ENCODE measurements at regions not wholly inside any gene's neighbourhood (a gene's known extent, or its start where the extent isn't known, plus 50 kb on each side); places are given as distances from the start of the nearest gene placed in this dataset.

- no peak for TF ChIP-seq CTCF (conservative IDR thresholded peaks at IDR 0.05)
- Mint-ChIP-seq H3K9me3 (peaks cover 9% of the 10 kb centered on the region), H3K36me3 (no peaks in the 10 kb centered on the region), H3K27ac (peak overlapping the region; percentile 11), H3K4me3 (no peak overlapping the region), H3K27me3 (no peaks in the 10 kb centered on the region), H3K4me1 (ENCODE audit: unreplicated experiment) (peaks cover 46% of the 10 kb centered on the region)
- DNase-seq (ENCODE audit: extremely low spot score, unreplicated experiment): no peak
Measured at GRCh38 chr12:58489394-58489793, 430.9 kb downstream of the LRIG3 start.

GRCh38 chr12:58491306-58491705 is 429.0 kb downstream of the LRIG3 start:
- H3K4me3 Mint-ChIP-seq: no peak overlapping the region
- no peaks in the 10 kb centered on the region for H3K27me3 Mint-ChIP-seq
- H3K36me3 Mint-ChIP-seq: no peaks in the 10 kb centered on the region
- H3K9me3 Mint-ChIP-seq: peaks cover 9% of the 10 kb centered on the region
- TF ChIP-seq CTCF (conservative IDR thresholded peaks at IDR 0.05): no peak
- peak overlapping the region; percentile 60 for H3K27ac Mint-ChIP-seq
- H3K4me1 Mint-ChIP-seq (ENCODE audit: unreplicated experiment): peaks cover 50% of the 10 kb centered on the region
- DNase-seq (ENCODE audit: extremely low spot score, unreplicated experiment): no peak

- H3K9me3 Mint-ChIP-seq: peaks cover 5% of the 10 kb centered on the region
- H3K4me3 Mint-ChIP-seq: no peak overlapping the region
- no peak overlapping the region for H3K27ac Mint-ChIP-seq
- peaks cover 19% of the 10 kb centered on the region for H3K27me3 Mint-ChIP-seq
- no peak for TF ChIP-seq CTCF (conservative IDR thresholded peaks at IDR 0.05)
- H3K36me3 Mint-ChIP-seq: peaks cover 3% of the 10 kb centered on the region
- peaks cover 6% of the 10 kb centered on the region for H3K4me1 Mint-ChIP-seq (ENCODE audit: unreplicated experiment)
- DNase-seq (ENCODE audit: extremely low spot score, unreplicated experiment): no peak
Measured at GRCh38 chr12:58496411-58497190, 423.7 kb downstream of the LRIG3 start.

GRCh38 chr12:58500399-58500798 is 419.9 kb downstream of the LRIG3 start:
- peaks cover 33% of the 10 kb centered on the region for H3K4me1 Mint-ChIP-seq (ENCODE audit: unreplicated experiment)

GRCh38 chr12:58502226-58502625 is 418.1 kb downstream of the LRIG3 start:
- Mint-ChIP-seq H3K9me3 (no peaks in the 10 kb centered on the region), H3K4me1 (ENCODE audit: unreplicated experiment) (peaks cover 29% of the 10 kb centered on the region), H3K4me3 (peak overlapping the region; percentile 3), H3K27ac (peak overlapping the region; percentile 77), H3K36me3 (peaks cover 3% of the 10 kb centered on the region), H3K27me3 (peaks cover 49% of the 10 kb centered on the region)
- TF ChIP-seq CTCF (conservative IDR thresholded peaks at IDR 0.05): no peak
- no peak for DNase-seq (ENCODE audit: extremely low spot score, unreplicated experiment)

More at GRCh38 chr12:58500399-58500798, 419.9 kb downstream of the LRIG3 start:
- no peak for DNase-seq (ENCODE audit: extremely low spot score, unreplicated experiment)
- Mint-ChIP-seq H3K27me3 (peaks cover 40% of the 10 kb centered on the region), H3K4me3 (no peak overlapping the region), H3K36me3 (peaks cover 3% of the 10 kb centered on the region), H3K9me3 (peaks cover 5% of the 10 kb centered on the region), H3K27ac (no peak overlapping the region)
- TF ChIP-seq CTCF (conservative IDR thresholded peaks at IDR 0.05): no peak

Measured in type B pancreatic cell (in vitro differentiated cells).